PC-9 (cell line): ENCODE measurements at regions not wholly inside any gene's neighbourhood (a gene's known extent, or its start where the extent isn't known, plus 50 kb on each side); places are given as distances from the start of the nearest gene placed in this dataset.

Experiments
- BruUV-seq: library from RNA; stranded (reverse); fragments of 400-500 nt; replicated peaks from 2 replicates; lab custom pipeline; 2021; lab: Mats Ljungman, UMichigan
- CTCF ChIA-PET: fragments of 300-600 bp; sonication (Branson Sonifier 250); formaldehyde crosslinking; loops from one replicate; lab custom pipeline; 2022; ENCODE audit warnings: antibody characterized with exemption; lab: Charles Lee
- POLR2A ChIA-PET: fragments of 300-600 bp; sonication (Branson Sonifier 250); formaldehyde crosslinking; loops from one replicate; lab custom pipeline; 2022; ENCODE audit warnings: antibody characterized with exemption; ENCODE audit not compliant: unreplicated experiment; lab: Charles Lee
- DNase-seq, 2 experiments: peaks; one replicate each; pipeline versions ENCODE4 v3.0.0 to v3.0.0-alpha.2; 2015 to 2022; ENCODE audit warnings: mixed read lengths in 1 of 2
- H2AFZ ChIP-seq: fragments of 200-600 bp; sonication (generic); 2 replicates; pipeline ENCODE4 v1.8.1; 2017; ENCODE audit warnings: antibody characterized with exemption
- H3F3A ChIP-seq: fragments of 200-600 bp; sonication (generic); 2 replicates; pipeline ENCODE4 v1.8.1; 2017; ENCODE audit warnings: antibody characterized with exemption, mild to moderate bottlenecking, low read depth; ENCODE audit not compliant: insufficient read depth
- H3K27ac ChIP-seq: fragments of 200-600 bp; sonication (generic); 2 replicates; pipeline ENCODE4 v1.6.1; 2016; ENCODE audit warnings: mixed run types
- H3K27me3 ChIP-seq: fragments of 200-600 bp; sonication (generic); 2 replicates; pipeline ENCODE4 v1.6.1; 2016; ENCODE audit warnings: low read depth, mixed run types; ENCODE audit not compliant: insufficient read depth
- H3K36me3 ChIP-seq: fragments of 200-600 bp; sonication (generic); 2 replicates; pipeline ENCODE4 v1.6.1; 2016; ENCODE audit warnings: low read depth, mixed run types
- H3K4me1 ChIP-seq: fragments of 200-600 bp; sonication (generic); replicated peaks from 2 replicates; pipeline ENCODE4 v1.6.1; 2016; ENCODE audit warnings: mixed run types; ENCODE audit not compliant: insufficient read depth
- H3K4me2 ChIP-seq: fragments of 200-600 bp; sonication (generic); 2 replicates; pipeline ENCODE4 v1.6.1; 2017; ENCODE audit warnings: mixed run types
- H3K4me3 ChIP-seq: fragments of 200-600 bp; sonication (generic); 2 replicates; pipeline ENCODE4 v1.6.1; 2016; ENCODE audit warnings: mixed run types
- H3K79me2 ChIP-seq: fragments of 200-600 bp; sonication (generic); 2 replicates; pipeline ENCODE4 v1.6.1; 2017; ENCODE audit warnings: low read depth, mixed run types
- H3K9me2 ChIP-seq: fragments of 200-600 bp; sonication (generic); 2 replicates; pipeline ENCODE4 v1.8.1; 2017; ENCODE audit warnings: mild to moderate bottlenecking; ENCODE audit not compliant: insufficient read depth
- H3K9me3 ChIP-seq: fragments of 200-600 bp; sonication (generic); 2 replicates; pipeline ENCODE4 v1.8.1; 2016; ENCODE audit warnings: low read depth; ENCODE audit not compliant: insufficient read depth
- H4K20me1 ChIP-seq: fragments of 200-600 bp; sonication (generic); 2 replicates; pipeline ENCODE4 v1.8.1; 2017; ENCODE audit not compliant: insufficient read depth
- EZH2 ChIP-seq: fragments of 200-600 bp; sonication (generic); IDR thresholded peaks from 2 replicates; pipeline ENCODE4 v1.8.0; 2017; ENCODE audit warnings: antibody characterized with exemption, low read depth
- intact Hi-C: fragments of 100-400 bp; cut with micrococcal nuclease; formaldehyde crosslinking; loops from one replicate; pipeline ENCODE4 v1.10.0; 2022; ENCODE audit not compliant: unreplicated experiment
- TF ChIP-seq, protein P1 (sequence below): fragments of 200-600 bp; sonication (generic); conservative IDR thresholded peaks from 2 replicates; pipeline ENCODE4 v1.6.1; 2017; ENCODE audit warnings: mixed run types, antibody characterized with exemption, mild to moderate bottlenecking, moderate library complexity

DNA sequence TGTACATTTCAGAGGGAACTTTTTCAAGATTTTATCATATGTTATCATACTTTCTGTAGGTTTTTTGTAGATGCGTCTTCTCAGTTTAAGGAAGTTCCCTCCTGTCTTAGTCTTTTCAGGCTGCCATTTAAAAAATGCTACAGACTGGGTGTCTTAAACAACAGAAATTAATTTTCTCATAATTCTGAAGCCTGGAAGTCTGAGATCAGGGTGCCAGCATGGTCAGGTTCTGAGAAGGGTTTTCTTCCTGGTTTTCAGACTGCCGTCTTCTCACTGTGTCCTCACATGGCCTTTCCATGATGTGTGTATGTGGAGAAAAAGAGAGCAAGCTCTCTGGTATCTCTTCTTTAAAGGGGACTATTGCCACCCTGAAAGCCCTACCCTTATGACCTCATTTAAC, 189.9 kb upstream of the SOX2 start:
- TF ChIP-seq EZH2 = no peak
- TF ChIP-seq, protein P1, sequence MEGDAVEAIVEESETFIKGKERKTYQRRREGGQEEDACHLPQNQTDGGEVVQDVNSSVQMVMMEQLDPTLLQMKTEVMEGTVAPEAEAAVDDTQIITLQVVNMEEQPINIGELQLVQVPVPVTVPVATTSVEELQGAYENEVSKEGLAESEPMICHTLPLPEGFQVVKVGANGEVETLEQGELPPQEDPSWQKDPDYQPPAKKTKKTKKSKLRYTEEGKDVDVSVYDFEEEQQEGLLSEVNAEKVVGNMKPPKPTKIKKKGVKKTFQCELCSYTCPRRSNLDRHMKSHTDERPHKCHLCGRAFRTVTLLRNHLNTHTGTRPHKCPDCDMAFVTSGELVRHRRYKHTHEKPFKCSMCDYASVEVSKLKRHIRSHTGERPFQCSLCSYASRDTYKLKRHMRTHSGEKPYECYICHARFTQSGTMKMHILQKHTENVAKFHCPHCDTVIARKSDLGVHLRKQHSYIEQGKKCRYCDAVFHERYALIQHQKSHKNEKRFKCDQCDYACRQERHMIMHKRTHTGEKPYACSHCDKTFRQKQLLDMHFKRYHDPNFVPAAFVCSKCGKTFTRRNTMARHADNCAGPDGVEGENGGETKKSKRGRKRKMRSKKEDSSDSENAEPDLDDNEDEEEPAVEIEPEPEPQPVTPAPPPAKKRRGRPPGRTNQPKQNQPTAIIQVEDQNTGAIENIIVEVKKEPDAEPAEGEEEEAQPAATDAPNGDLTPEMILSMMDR = no peak
- no peaks in the 10 kb centered on the region for H4K20me1 ChIP-seq
- intact Hi-C loops = no loop called here
- DNase-seq = no peak
- no peaks in the 10 kb centered on the region for H3K27me3 ChIP-seq
- no peaks in the 10 kb centered on the region for H3F3A ChIP-seq
- no peaks in the 10 kb centered on the region for H3K4me1 ChIP-seq
- CTCF ChIA-PET = no interaction called here
- H3K9me3 ChIP-seq = no peaks in the 10 kb centered on the region
- no peaks in the 10 kb centered on the region for H3K79me2 ChIP-seq
- H3K4me2 ChIP-seq = no peak overlapping the region
- H3K9me2 ChIP-seq = no peaks in the 10 kb centered on the region
- BruUV-seq = no TSS peak
- H3K27ac ChIP-seq = no peak overlapping the region
- POLR2A ChIA-PET = no interaction called here
- no peak overlapping the region for H3K4me3 ChIP-seq
- H3K36me3 ChIP-seq = no peaks in the 10 kb centered on the region
- no peak overlapping the region; the same call in 1 of the 2 replicates for H2AFZ ChIP-seq

DNA sequence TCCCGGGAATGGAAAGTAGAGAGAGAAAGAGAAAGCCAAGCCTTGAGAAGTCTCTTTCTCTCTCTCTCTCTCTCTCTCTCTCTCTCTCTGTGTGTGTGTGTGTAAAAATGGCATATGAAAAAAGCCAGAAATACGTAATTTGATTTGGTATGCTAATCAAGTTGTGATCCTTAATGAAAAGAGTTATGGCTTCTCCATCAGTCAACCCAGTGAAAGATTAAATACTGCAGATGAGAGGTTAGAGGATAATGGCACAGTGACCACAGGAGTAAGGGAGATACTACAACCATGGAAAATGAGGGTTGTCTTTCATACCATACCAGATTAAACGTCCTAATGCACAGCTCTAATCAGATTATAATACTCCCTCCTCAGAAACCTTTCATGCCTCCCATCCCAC, 193.5 kb upstream of the SOX2 start:
- Histone ChIP-seq H3K4me3 (no peak overlapping the region), H3K9me2 (no peaks in the 10 kb centered on the region; the same call in 1 of the 2 replicates), H3K27me3 (no peaks in the 10 kb centered on the region), H3K79me2 (no peaks in the 10 kb centered on the region), H3K4me2 (no peak overlapping the region), H3K27ac (no peak overlapping the region), H3K36me3 (no peaks in the 10 kb centered on the region), H3K4me1 (no peaks in the 10 kb centered on the region), H3F3A (no peaks in the 10 kb centered on the region), H3K9me3 (no peaks in the 10 kb centered on the region), H2AFZ (peak overlapping the region; percentile 18), H4K20me1 (no peaks in the 10 kb centered on the region)
- DNase-seq = no peak
- POLR2A ChIA-PET = no interaction called here
- CTCF ChIA-PET = no interaction called here
- no TSS peak for BruUV-seq
- intact Hi-C loops = no loop called here
- TF ChIP-seq EZH2 = no peak
- TF ChIP-seq, protein P1 = no peak

DNA sequence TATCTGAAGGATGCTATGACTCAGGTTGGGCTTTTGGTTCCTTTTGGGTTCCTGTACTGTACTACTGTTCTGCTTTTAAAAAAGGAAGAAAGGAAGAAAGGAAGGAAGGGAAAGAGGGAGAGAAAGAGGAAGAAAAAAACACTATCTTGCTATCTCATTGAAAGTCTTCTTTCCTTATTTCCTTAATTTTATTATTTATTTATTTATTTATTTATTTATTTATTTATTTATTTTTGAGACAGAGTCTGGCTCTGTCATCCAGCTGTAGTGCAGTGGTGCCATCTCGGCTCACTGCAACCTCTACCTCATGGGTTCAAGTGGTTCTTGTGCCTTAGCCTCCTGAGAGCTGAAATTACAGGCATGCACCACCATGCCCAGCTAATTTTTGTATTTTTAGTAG, 198.9 kb upstream of the SOX2 start:
- intact Hi-C loops = no loop called here
- H3K4me2 ChIP-seq = no peak overlapping the region
- CTCF ChIA-PET = no interaction called here

More for the DNA sequence above, 198.9 kb upstream of the SOX2 start:
- H3K27ac ChIP-seq = no peak overlapping the region
- H3K27me3 ChIP-seq = no peaks in the 10 kb centered on the region
- H3F3A ChIP-seq = no peaks in the 10 kb centered on the region
- no peaks in the 10 kb centered on the region for H3K79me2 ChIP-seq
- TF ChIP-seq EZH2 = no peak
- TF ChIP-seq, protein P1 = no peak
- no peaks in the 10 kb centered on the region for H3K4me1 ChIP-seq
- DNase-seq = no peak
- H3K4me3 ChIP-seq = no peak overlapping the region
- POLR2A ChIA-PET = no interaction called here
- H3K9me3 ChIP-seq = no peaks in the 10 kb centered on the region; the same call in 1 of the 2 replicates
- H4K20me1 ChIP-seq = no peaks in the 10 kb centered on the region
- BruUV-seq = no TSS peak
- H3K36me3 ChIP-seq = no peaks in the 10 kb centered on the region
- H3K9me2 ChIP-seq = no peaks in the 10 kb centered on the region; the same call in 1 of the 2 replicates
- no peak overlapping the region for H2AFZ ChIP-seq
